LNCaP clone FGC (cell line): ENCODE measurements at regions not wholly inside any gene's neighbourhood (a gene's known extent, or its start where the extent isn't known, plus 50 kb on each side); places are given as distances from the start of the nearest gene placed in this dataset.
"Not testable (repeated sequence)": the region's sequence is repeated elsewhere in the genome, so short reads cannot be mapped to it uniquely, and the experiment has no call there.

Source experiments
- DNase-seq: peaks from one replicate; pipeline ENCODE4 v3.0.0-alpha.2; 2011; ENCODE audit warnings: low read depth
- H3K4me3 ChIP-seq: 2 replicates; pipeline ENCODE4 v1.5.1; 2011; ENCODE audit warnings: mild to moderate bottlenecking, low read depth, low read length, control low read depth
- CTCF ChIP-seq: IDR thresholded peaks from 2 replicates; pipeline ENCODE4 v1.5.1; 2012; ENCODE audit warnings: mild to moderate bottlenecking; ENCODE audit not compliant: control insufficient read depth, insufficient read depth; ENCODE audit errors: extremely low read depth

- H3K4me3 ChIP-seq = no peak overlapping the region
- DNase-seq = no peak
- TF ChIP-seq CTCF = no peak
Measured at GRCh38 chr15:35244227-35244626, 159.1 kb upstream of the NANOGP8 start.

- no peak overlapping the region for H3K4me3 ChIP-seq
- DNase-seq = no peak
Measured at GRCh38 chr15:35243758-35244157, 158.7 kb upstream of the NANOGP8 start.

GRCh38 chr15:35239693-35240092 lies 154.6 kb upstream of the NANOGP8 start:
- DNase-seq, H3K4me3 ChIP-seq: not testable (repeated sequence)

More at GRCh38 chr15:35243758-35244157, 158.7 kb upstream of the NANOGP8 start:
- no peak for TF ChIP-seq CTCF

GRCh38 chr15:35238448-35238847 lies 153.4 kb upstream of the NANOGP8 start:
- DNase-seq, H3K4me3 ChIP-seq: not testable (repeated sequence)

- no peak for TF ChIP-seq CTCF
- no peak for DNase-seq
- no peak overlapping the region for H3K4me3 ChIP-seq
Measured at GRCh38 chr15:35229085-35229484, 144.0 kb upstream of the NANOGP8 start.

GRCh38 chr15:35218215-35218614 lies 133.1 kb upstream of the NANOGP8 start:
- no peak for DNase-seq
- no peak for TF ChIP-seq CTCF
- no peak overlapping the region for H3K4me3 ChIP-seq

DNA sequence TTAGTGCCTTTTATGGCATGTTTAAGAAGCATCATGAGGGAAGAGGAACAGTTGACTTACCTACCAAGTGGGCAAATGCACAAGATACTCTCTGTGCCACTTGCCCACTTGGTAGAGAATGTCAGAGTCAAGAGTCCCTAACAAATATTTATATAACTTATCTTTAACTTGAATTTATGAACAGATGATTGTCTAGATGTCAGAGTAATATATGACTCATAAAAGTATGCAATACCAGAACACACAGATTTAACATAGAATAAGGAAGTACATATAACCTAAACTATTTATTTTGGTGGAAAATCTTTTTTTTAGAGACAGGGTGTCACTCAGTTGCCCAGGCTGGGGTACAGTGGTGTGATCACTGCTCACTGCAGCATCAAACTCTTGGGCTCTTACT lies 130.0 kb upstream of the NANOGP8 start:
- no peak for DNase-seq
- no peak for TF ChIP-seq CTCF
- H3K4me3 ChIP-seq = no peak overlapping the region

DNA sequence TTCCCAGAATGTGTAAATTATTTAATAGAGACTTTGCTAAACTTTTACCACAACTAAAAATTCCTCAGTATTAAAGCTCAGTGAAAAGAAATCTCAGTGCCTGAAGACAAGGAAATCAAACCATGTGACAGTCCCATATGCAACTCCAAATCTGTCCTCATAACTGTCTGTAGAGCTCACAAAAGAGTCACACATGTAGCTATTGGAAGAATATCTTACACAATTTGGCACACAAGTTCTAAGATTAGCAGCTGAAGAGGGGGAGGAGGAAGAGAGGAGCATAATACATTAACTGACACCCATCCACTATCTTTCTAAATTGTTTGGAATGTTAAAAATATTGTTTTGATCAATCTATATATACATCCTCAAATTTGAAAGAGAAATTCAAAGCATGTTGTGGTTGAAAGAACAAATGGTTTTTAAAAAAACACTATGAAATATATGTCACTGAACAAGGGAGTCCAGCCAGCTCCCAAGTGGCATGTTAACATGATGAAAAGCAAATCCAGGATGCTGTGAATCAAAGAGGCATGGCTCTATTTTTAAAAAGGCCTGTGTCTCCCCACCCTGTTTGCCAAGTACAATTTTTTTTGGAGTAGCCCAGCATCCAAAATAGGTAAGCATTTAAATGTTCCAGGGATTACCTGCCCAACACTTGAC lies 126.3 kb upstream of the NANOGP8 start:
- no peak for DNase-seq
- TF ChIP-seq CTCF = no peak
- H3K4me3 ChIP-seq = no peak overlapping the region
